OCI-LY1 (cell line): ENCODE measurements at regions not wholly inside any gene's neighbourhood (a gene's known extent, or its start where the extent isn't known, plus 50 kb on each side); places are given as distances from the start of the nearest gene placed in this dataset.

Source experiments
- H2AFZ ChIP-seq: fragments of 200-600 bp; sonication (generic), shearing (Covaris generic); 2 replicates; pipeline ENCODE4 v1.6.0; 2014; ENCODE audit warnings: antibody characterized with exemption, mild to moderate bottlenecking, low read length
- H3F3A ChIP-seq: fragments of 200-600 bp; sonication (generic), shearing (Covaris generic); 2 replicates; pipeline ENCODE4 v1.6.0; 2014; ENCODE audit warnings: mild to moderate bottlenecking, antibody characterized with exemption, low read length, moderate library complexity; ENCODE audit not compliant: insufficient read depth
- H3K27ac ChIP-seq: fragments of 200-600 bp; sonication (generic); 2 replicates; pipeline ENCODE4 v1.5.1; 2014; ENCODE audit warnings: low read length, mixed run types, mild to moderate bottlenecking, low read depth; ENCODE audit not compliant: poor library complexity, severe bottlenecking
- H3K27me3 ChIP-seq: fragments of 200-600 bp; sonication (generic); 2 replicates; pipeline ENCODE4 v1.6.0; 2014; ENCODE audit warnings: antibody characterized with exemption, mild to moderate bottlenecking, low read length, moderate library complexity; ENCODE audit not compliant: insufficient read depth
- H3K36me3 ChIP-seq: fragments of 200-600 bp; sonication (generic); 2 replicates; pipeline ENCODE4 v1.6.1; 2014; ENCODE audit warnings: mild to moderate bottlenecking, antibody characterized with exemption, low read length, moderate library complexity, mixed read lengths; ENCODE audit not compliant: insufficient read depth
- H3K4me1 ChIP-seq: fragments of 200-600 bp; sonication (generic); 2 replicates; pipeline ENCODE4 v1.5.1; 2014; ENCODE audit warnings: mild to moderate bottlenecking, low read length, moderate library complexity; ENCODE audit not compliant: insufficient read depth, severe bottlenecking
- H3K4me2 ChIP-seq: fragments of 200-600 bp; sonication (generic), shearing (Covaris generic); 2 replicates; pipeline ENCODE4 v1.6.1; 2014; ENCODE audit warnings: low read length
- H3K4me3 ChIP-seq: fragments of 200-600 bp; sonication (generic); 2 replicates; pipeline ENCODE4 v1.5.1; 2014; ENCODE audit warnings: low read length, low read depth, mild to moderate bottlenecking, mixed read lengths; ENCODE audit not compliant: poor library complexity, severe bottlenecking
- H3K79me2 ChIP-seq: fragments of 200-600 bp; shearing (Covaris generic); 2 replicates; pipeline ENCODE4 v1.6.1; 2016; ENCODE audit warnings: mixed run types, low read length, mixed read lengths; ENCODE audit not compliant: insufficient read depth
- H3K9ac ChIP-seq: fragments of 200-600 bp; sonication (generic), shearing (Covaris generic); 2 replicates; pipeline ENCODE4 v1.6.1; 2014; ENCODE audit warnings: mild to moderate bottlenecking, low read length, mixed read lengths
- H3K9me2 ChIP-seq: fragments of 200-600 bp; sonication (generic), shearing (Covaris generic); 2 replicates; pipeline ENCODE4 v1.6.1; 2014; ENCODE audit warnings: low read depth, mild to moderate bottlenecking, low read length, mixed read lengths
- H3K9me3 ChIP-seq: fragments of 200-600 bp; shearing (Covaris generic); 2 replicates; pipeline ENCODE4 v1.6.1; 2014; ENCODE audit warnings: low read length, mixed read lengths
- H4K20me1 ChIP-seq: fragments of 200-600 bp; sonication (generic), shearing (Covaris generic); 2 replicates; pipeline ENCODE4 v1.6.0; 2016; ENCODE audit warnings: mild to moderate bottlenecking, low read length; ENCODE audit not compliant: insufficient read depth
- CTCF ChIP-seq: fragments of 200-600 bp; sonication (generic), shearing (Covaris generic); IDR thresholded peaks from 2 replicates; pipeline ENCODE4 v1.5.1; 2017; ENCODE audit warnings: mild to moderate bottlenecking, antibody characterized with exemption, low read length, moderate library complexity, mixed read lengths
- EZH2 ChIP-seq: fragments of 200-600 bp; sonication (generic), shearing (Covaris generic); IDR thresholded peaks from 2 replicates; pipeline ENCODE4 v1.8.0; 2017; ENCODE audit warnings: borderline replicate concordance, mixed run types, mild to moderate bottlenecking, antibody characterized with exemption, low read length, moderate library complexity, mixed read lengths

- H2AFZ ChIP-seq = no peak overlapping the region
- no peaks in the 10 kb centered on the region for H3K36me3 ChIP-seq
- no peaks in the 10 kb centered on the region for H3K9me2 ChIP-seq
- no peaks in the 10 kb centered on the region for H3K79me2 ChIP-seq
- H3K27ac ChIP-seq = no peak overlapping the region
- no peak overlapping the region for H3K9ac ChIP-seq
- no peak overlapping the region for H3K4me2 ChIP-seq
- no peak overlapping the region for H3K4me3 ChIP-seq
- no peaks in the 10 kb centered on the region for H3K27me3 ChIP-seq
- TF ChIP-seq CTCF (no peak), EZH2 (no peak)
- H3F3A ChIP-seq = no peaks in the 10 kb centered on the region
- no peaks in the 10 kb centered on the region for H3K4me1 ChIP-seq
- no peaks in the 10 kb centered on the region for H4K20me1 ChIP-seq
- H3K9me3 ChIP-seq = no peaks in the 10 kb centered on the region
Observed at GRCh38 chr16:80060470-80060869, 459.9 kb upstream of the MAF start.

GRCh38 chr16:80059836-80060235 lies 459.3 kb upstream of the MAF start:
- H3K4me1 ChIP-seq = no peaks in the 10 kb centered on the region
- H2AFZ ChIP-seq = no peak overlapping the region
- TF ChIP-seq EZH2 (no peak), CTCF (no peak)
- H3K79me2 ChIP-seq = no peaks in the 10 kb centered on the region
- no peak overlapping the region for H3K27ac ChIP-seq
- no peaks in the 10 kb centered on the region for H3K27me3 ChIP-seq
- no peaks in the 10 kb centered on the region for H3K9me2 ChIP-seq
- H3K4me3 ChIP-seq = no peak overlapping the region
- H3K9ac ChIP-seq = no peak overlapping the region
- H4K20me1 ChIP-seq = no peaks in the 10 kb centered on the region
- no peaks in the 10 kb centered on the region for H3F3A ChIP-seq
- no peaks in the 10 kb centered on the region for H3K36me3 ChIP-seq
- H3K9me3 ChIP-seq = no peaks in the 10 kb centered on the region
- no peak overlapping the region for H3K4me2 ChIP-seq

- Histone ChIP-seq H3K9me2 (no peaks in the 10 kb centered on the region), H3K27me3 (no peaks in the 10 kb centered on the region), H3K36me3 (no peaks in the 10 kb centered on the region), H3K27ac (no peak overlapping the region), H3K4me2 (no peak overlapping the region), H2AFZ (no peak overlapping the region), H3K9me3 (no peaks in the 10 kb centered on the region), H3K79me2 (no peaks in the 10 kb centered on the region), H3K4me3 (no peak overlapping the region), H4K20me1 (no peaks in the 10 kb centered on the region), H3F3A (no peaks in the 10 kb centered on the region), H3K4me1 (no peaks in the 10 kb centered on the region), H3K9ac (no peak overlapping the region)
- no peak for TF ChIP-seq EZH2
- TF ChIP-seq CTCF = no peak
Observed at GRCh38 chr16:80058214-80058613, 457.7 kb upstream of the MAF start.
